OCI-LY3 (cell line): ENCODE measurements at regions not wholly inside any gene's neighbourhood (a gene's known extent, or its start where the extent isn't known, plus 50 kb on each side); places are given as distances from the start of the nearest gene placed in this dataset.

Experiments used
- CTCF ChIP-seq: fragments of 200-600, 300-600 bp; sonication (generic); IDR thresholded peaks from 2 replicates; pipeline ENCODE4 v1.5.1; 2014; ENCODE audit warnings: antibody characterized with exemption, low read length, low read depth
- EZH2phosphoT487 ChIP-seq: fragments of 200-600 bp; shearing (Covaris generic); IDR thresholded peaks from 2 replicates; pipeline ENCODE4 v1.6.1; 2018; ENCODE audit warnings: antibody characterized with exemption, mixed run types, low read depth

- TF ChIP-seq CTCF (no peak), EZH2phosphoT487 (no peak)
Observed at GRCh38 chr1:194833111-194833510, 1646.7 kb upstream of the B3GALT2 start.
